Hindlimb muscle (tissue), 1 donor: ENCODE measurements at regions not wholly inside any gene's neighbourhood (a gene's known extent, or its start where the extent isn't known, plus 50 kb on each side); places are given as distances from the start of the nearest gene placed in this dataset.
"Not testable (repeated sequence)": the region's sequence is repeated elsewhere in the genome, so short reads cannot be mapped to it uniquely, and the experiment has no call there.

Experiments used
- DNase-seq: peaks from one replicate; pipeline ENCODE4 v3.0.0-alpha.2; 2013

DNA sequence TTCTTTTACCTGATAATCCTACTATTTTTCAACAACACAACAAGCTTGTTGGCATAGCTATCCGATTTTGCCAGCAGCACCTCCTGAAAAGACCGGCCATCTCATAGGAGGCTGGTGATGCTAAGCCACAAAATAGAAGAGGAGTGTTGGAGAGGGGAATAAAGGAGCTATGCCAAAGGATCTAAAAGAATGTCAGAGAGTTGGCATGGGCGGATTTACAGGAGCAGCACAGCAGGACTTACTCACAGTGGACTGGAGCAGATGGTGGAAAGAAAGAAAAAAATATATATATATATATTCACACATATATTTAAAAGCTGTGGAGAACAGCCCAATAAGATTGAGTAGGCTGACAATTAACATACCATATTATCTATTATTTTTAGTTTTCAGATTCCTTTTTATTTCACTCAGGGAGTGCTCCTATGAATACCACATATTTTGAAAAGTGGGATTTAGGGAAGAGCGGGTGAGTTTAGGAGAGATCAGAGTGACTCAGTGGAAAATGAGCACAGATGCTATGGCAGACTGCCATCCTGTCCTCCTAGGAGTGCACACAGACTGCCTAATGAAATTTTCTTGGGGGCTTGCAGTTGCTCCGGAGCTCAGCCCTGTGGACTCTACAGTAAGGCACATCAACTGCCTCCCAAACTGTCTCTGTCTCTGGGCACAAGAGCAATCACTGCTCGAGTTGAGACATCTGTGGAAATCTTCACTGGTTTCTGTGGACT, 394.4 kb upstream of the CHRM3 start:
- peak; percentile 68 for DNase-seq

DNA sequence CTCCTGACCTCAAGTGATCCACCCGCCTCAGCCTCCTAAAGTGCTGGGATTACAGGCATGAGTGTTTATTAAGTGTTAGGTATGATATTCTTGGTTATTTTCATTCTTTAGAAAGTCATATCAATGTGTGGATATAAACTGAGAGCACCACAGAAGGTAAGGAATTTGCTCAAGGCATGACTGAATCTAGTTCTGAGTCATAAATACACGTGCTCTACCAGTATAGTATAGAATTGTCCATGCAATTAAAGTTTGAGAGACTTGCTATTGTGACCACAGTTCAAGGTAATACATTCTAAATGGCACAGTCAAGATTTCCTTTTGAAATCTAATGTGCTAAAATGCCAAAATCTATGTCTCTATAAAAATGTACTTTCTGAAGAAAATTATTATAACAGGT, 401.1 kb upstream of the CHRM3 start:
- no peak for DNase-seq

DNA sequence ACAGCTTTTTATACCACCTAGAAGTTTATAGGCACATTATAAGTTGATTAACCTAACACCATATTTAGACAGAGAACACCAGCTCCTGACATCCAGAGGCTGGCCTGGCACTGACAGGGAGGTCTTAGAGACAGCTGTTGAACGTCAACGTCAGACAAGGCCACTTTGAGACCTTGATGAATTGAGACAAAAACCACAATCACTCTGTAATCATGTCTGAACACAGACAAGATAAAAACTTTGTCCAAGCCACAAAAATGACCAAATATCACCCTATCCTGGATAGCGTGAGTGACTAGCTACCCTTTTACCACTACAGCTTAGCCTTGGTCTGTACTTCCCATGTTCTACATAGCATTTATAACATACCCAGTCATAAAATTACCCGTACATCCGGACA, 403.6 kb upstream of the CHRM3 start:
- DNase-seq = no peak

DNA sequence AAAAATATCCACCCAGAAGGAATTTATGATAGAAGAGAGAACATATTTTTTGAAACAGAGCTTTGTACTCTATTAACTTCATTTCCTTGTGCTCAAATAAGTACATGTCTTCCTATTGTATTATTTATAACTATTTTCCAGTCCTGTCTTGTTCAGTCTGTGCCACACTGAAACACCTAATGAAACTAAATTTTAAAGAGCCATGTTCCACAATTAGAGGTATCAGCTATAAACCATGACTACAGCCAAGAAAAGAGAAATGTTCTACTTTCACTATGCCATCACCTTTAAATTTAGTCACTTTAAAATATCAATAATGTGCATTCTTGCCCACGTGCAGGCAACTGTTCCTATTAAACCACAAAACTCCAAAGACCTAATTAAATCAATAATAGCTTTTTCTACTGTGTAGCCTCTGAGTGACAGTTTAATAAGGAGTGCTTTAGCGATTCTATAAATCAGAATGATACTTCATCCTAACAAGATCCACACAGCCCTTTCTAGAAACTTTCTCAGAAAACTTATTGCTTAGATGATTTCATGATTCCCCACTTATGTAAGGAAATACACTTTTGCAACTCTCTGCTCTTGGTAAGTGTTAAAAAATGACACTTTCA, 404.9 kb upstream of the CHRM3 start:
- no peak for DNase-seq

DNA sequence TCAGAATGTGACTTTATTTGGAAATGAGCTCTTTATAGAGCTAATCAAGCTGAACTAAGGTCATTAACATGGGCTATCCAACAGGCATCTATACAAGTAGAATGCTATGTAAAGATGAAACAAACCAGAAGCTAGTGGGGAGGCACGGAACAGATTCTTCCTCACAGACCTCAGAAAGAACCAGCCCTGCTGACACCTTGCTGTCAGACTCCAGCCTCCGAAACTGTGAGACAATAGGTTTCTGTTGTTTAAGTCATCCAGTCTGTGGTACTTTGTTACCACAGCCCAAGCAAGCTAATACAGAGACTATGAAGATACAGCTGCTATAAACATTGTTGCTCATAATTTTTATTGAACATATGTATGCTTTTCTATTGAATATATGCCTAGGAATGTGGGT, 406.3 kb upstream of the CHRM3 start:
- no peak for DNase-seq

DNA sequence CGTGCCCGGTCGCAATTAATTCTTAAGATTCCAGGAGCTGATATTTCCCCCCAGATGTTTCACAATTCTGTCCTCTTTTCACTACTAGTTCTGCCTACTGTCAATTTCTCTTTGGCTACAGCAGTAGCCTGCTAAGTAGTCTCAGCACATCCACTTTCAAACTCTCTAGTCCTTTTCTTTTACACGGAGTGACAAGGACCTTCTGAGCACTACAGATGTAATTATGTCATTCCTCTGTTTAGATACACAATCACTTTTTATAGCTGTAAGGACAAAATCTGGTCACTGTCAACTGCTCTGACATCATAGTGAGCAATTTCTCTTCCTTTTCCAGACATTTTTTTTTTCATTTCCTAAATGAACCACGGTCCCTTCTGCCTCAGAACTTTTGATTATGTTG, 421.7 kb upstream of the CHRM3 start:
- no peak for DNase-seq

DNA sequence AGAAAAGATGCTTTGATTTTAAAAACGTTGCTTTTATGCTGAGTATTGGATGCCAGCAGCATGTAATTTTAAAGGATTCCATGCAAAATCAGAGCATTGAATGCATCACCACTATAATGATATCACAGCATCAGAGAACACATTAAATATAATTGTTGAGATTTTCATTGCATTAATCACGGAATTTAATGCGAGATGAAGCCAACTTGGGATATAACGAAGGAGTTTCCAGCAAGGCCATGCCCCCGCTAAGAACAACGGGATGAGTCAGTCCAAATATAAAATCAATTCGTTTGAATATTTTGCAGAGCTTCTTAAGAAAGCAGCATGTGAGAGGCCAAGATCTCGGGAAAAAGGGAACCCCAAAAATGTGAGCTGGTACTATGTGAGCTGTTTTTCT, 423.4 kb upstream of the CHRM3 start:
- DNase-seq = no peak

DNA sequence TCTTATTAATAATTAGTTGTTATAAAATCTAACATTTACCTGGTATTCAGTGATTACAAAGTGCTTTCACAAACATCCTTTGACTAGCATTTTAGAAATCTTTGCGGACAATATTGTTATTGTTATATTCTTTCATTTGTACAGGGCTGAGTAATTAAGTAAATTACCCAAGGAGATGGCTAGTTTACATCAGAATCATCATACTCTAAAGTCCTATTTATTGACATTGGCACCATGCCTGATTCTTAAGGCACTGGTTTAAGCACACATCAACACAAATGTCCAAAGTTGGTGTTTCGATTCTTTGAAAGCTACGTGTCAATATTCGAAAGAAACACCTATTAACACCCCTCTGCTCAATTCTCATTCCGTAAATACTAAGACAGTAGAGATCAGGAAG, 424.6 kb upstream of the CHRM3 start:
- DNase-seq = no peak

DNA sequence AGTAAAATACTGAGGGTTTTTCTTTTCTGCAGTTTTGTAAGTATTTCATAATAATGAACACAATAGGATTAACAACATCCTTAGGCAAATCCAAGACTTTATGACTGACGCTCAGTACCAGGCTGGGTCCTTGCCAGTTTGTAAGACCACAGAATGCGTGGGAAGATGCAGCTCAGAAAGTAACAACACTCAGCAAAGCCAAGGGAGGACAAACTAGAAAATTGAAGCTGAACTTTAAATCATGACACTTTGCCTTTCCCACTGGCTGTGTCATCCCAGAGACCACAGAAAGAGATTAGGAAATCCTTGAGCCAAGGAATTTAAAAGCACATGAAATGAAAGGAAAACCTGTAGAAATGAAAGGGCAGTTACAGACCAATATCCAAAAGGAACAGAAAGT, 426.3 kb upstream of the CHRM3 start:
- DNase-seq = no peak

DNA sequence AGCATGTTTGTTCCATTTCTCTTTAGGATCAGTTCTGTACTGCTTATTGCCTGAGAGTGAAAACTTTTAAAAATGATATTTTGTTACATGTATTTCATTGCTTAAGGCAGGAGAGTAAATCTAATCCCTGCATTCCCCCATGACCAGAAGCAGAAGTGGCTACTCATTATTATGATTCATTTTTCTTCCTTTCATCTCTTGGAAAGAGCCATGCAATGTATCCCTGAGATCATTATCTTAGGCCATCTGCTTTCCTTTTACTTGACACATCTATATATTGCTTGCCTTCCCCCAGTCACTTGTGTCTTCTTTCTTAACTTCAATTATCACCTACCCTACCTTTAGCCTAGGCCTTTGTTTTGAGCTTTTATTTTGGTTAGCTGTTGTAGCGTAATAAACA, 430.4 kb upstream of the CHRM3 start:
- no peak for DNase-seq

DNA sequence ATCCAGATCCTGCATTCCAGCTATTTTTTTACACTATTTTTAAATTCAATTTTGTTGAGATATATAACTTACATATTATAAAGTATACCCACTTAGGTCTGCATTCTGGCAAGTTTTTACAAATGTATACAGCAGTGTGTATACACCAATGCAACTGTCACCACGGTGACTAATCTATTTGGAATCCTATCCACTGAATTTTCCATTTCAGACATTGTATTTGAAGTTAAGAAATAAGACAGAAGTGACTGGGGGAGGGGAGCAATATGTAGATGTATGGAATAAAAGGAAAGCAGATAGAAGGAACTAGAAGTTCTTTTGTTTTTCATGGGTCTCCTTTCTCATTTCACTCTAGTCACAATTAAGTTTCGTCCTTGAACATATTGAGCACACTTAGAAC, 431.5 kb upstream of the CHRM3 start:
- no peak for DNase-seq

DNA sequence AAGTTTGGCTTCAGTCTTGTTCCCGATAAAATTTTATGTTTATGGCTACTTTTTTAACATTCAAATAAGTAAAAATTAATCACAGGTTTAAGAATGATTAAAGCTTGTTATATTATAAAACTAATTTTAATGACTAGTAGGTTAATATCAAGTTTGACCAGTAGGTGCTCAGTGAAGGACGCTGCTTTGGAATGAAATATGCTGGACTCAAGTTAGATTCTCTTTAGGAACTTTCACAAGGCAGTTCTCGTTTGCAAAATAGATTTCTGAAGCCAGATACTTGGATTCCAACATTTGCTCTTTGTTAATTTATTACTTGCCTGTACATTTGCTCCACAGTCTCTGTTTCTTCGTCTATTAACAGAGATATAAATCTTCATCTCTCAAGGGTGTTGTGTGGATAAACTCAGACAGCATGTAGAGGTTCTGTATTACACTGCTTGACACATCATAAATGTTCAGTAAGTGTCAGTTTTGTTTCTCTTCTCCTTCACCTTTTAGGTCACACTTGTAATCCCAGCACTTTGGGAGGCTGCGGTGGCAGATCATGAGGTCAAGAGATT, 432.8 kb upstream of the CHRM3 start:
- no peak for DNase-seq

DNA sequence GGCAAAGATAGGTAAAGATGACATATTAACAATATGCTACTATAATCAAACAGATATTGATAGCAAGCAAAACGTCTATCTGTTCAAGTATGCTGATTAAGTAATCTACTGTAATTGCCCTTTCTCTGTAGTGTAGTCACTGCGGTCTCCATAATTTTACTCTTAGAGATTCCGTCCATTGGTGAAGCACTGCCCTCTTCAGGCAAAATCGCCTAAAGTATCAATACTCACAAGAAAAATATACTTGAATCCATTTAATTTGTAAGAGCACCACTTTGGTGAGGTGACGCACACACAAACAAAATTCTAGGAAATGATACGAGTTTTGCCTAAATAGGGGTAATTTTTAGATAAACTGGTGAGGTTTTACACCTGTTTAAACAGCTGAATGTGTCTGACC, 434.6 kb upstream of the CHRM3 start:
- DNase-seq = peak; percentile 15

DNA sequence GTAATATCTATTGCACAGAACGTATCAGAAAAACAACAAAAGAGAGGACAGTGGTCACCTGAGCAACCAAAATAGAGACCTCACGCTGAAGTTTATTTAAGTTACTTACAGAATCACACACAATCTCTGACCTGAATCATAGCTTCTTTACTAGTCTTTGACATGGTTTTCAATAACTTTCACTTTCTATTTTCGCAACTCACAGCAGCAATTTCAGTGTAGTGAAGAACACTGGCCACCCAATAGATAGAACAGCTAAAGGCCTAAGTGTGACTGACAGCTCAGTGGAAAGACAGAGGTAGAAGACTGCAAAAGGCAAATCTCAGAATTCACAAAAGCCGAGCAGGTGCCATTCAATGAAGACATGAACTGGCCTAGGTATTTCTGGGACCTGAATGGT, 435.6 kb upstream of the CHRM3 start:
- DNase-seq = no peak

DNA sequence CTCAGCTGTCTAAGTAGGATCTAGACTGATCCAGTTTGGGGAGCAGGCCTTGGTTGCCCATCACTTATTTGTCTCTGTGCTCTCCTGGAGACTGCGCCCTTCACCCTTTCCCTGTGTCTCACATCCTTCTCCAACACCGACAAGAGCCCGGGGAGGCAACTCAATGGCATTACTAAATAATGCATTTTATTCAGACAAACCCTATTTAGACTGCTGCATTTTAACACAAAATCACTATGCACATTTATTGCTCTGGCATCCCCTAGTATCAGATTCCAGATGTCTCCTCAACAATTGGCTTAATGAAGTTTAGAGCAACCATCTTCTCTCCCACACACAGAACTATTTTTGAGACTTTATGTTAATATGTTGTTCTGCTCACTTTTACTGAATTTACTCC, 436.4 kb upstream of the CHRM3 start:
- DNase-seq = no peak

DNA sequence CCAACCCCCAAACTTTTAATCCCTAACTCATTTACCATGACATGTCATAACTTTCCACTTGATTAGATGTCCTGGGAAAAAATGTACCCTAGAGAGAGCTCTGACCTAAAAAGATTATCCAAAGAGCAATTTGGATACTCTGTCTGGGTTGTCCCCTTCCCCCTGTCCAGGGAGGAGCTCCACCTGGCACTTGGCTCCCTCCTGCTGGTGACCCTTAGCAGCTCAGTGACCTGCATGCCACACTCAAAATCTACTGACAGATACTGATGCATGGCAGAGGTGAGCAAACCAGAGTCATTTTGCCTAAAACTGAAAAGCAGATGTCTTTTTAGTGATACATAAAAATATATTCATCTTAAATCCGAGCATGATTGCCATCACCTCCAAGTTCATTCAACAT, 442.3 kb upstream of the CHRM3 start:
- DNase-seq = no peak

DNA sequence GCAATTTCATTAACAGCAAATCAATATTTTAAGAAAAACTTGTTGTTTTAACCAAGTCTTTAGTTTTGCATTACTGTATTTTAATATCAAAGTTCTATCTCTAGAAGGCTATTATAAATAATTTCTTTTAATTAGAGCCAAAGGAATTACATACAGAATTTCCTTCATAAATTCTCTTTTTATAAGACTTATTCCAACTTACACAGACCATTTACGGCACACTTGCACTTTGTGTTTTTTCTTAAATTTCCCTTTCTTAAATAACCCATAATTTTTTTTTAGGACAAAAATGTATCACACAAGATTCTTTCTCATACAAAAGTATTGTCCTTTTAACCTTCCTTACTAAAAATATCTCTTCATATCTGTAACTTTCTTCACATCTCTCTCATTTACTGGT, 458.5 kb upstream of the CHRM3 start:
- no peak for DNase-seq

DNA sequence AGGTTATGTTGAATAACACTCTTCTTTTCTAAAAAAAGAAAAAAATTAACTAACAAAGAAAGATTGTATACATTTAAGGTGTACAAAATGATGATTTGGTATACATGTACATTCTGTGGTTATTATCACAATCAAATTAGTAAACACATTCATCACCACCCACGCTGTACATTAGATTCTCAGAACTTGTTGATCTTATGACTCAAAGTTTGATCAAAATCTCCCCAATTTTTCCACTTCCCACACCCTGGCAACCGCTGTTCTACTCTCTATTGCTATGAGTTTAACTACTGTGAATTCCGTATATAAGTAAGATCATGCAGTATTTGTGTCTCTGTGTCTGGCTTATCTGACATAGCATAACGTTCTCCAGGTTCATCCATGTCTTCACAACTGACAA, 469.5 kb upstream of the CHRM3 start:
- no peak for DNase-seq

DNA sequence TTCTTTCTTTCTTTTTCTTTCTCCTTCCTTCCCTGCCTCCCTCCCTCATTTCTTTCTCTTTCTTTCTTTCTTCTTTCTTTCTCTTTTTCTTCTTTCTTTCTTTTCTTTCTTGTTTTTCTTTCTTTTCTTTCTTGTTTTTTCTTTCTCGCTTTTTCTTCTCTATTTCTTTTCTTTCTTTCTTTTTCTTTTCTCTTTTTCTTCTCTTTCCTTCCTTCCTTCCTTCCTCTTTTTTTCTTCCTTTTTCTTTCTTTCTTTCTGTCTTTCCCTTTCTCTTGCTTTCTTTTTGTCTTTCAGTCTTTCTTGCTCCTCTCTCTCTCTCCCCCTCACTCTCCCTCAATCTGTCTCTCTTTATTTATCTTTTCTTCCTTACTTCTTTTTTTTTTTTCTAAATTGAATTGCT, 472.0 kb upstream of the CHRM3 start:
- no peak for DNase-seq

DNA sequence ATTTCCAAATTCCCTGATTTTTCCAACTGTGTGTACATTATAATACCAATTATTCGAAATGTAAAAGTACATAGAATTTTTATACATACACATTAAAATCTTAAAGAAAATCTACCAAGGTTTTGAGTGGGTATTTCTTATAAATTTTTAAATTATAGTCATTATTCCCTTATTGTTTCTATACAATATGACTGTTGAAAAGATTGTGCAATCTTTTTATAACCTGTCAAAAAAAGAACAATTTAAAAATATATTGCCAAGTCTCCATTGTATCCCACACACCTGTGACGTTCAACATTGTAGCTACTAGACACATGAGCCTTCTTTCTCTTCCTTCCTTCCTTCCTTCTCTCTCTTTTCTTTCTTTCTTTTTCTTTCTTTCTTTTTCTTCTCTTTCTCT, 473.2 kb upstream of the CHRM3 start:
- no peak for DNase-seq

DNA sequence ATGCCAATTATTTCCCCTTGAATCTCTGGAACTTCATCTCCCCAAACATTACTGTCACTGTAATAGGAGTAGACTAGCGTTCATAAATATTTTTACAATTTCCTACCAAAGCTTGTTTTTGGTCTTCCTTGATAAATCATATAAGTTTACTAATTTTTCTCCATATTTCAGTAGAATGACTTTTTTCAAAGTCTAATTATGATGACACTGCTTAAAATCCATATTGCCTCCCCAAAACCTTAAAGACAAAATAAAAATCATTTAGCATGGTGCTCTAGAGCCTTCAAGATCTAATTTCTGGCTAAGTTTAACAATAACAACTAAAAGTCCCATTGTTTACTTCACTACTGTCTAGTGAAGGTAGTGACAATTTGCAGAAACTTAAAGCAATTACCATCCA, 474.2 kb upstream of the CHRM3 start:
- no peak for DNase-seq

DNA sequence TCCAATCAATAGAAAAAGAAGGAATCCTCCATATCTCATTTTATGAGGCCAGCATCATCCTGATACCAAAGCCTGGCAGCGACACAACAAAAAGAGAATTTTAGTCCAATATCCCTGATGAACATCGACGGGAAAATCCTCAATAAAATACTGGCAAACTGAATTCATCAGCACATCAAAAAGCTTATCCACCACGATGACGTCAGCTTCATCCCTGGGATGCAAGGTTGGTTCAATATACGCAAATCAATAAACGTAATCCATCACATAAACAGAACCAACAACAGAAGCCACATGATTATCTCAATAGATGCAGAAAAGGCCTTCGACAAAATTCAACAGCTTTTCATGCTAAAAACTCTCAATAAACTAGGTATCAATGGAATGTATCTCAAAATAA, 483.6 kb upstream of the CHRM3 start:
- DNase-seq = not testable (repeated sequence)

DNA sequence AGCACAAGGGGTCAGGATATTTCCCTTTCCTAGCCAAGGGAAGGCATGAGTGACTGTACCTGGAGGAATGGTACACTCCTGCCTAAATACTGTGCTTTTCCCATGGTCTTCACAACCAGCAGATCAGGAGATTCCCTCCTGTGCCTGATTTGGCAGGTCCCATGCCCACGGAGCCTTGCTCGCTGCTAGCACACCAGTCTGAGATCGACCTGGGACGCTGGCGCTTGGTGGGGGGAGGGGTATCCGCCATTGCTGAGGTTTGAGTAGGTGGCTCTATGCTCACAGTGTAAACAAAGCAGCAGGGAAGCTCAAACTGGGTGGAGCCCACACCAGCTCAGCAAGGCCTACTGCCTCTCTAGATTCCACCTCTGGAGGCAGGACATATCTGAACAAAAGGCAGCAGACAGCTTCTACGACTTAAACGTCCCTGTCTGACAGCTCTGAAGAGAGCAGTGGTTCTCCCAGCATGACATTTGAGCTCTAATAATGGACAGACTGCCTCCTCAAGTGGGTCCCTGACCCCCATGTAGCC, 486.0 kb upstream of the CHRM3 start:
- no peak for DNase-seq

DNA sequence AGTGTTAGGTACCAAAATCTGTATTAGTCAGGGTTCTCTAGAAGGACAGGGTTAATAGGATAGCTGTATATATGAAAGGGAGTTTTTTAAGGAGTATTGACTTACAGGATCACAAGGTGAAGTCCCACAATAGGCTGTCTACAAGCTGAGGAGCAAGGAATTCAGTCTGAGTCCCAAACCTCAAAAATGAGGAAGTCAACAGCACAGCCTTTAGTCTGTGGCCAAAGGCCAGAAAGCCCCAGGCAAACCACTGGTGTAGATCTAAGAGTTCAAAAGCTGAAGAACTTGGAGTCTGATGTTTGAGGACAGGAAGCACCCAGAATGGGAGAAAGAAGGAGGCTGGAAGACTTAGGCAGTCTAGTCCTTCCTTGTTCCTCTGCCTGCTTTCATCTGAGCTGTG, 487.5 kb upstream of the CHRM3 start:
- no peak for DNase-seq
